Gastroesophageal sphincter (tissue), 4 donors: ENCODE measurements at regions not wholly inside any gene's neighbourhood (a gene's known extent, or its start where the extent isn't known, plus 50 kb on each side); places are given as distances from the start of the nearest gene placed in this dataset.

Experiments used
- ATAC-seq: fragments of 150-250 bp; one replicate; pipeline ENCODE4 v1.9.1; 2016; ENCODE audit warnings: mild to moderate bottlenecking, moderate library complexity
- H3K27ac ChIP-seq, 4 donors: fragments of 200-600 bp; sonication (generic) in 3 of 4; 1 replicate in 3 of 4; 2 replicates in 1 of 4; pipeline ENCODE4 v1.5.1; 2016 to 2019
- H3K27me3 ChIP-seq: fragments of 200-600 bp; sonication (generic); one replicate; pipeline ENCODE4 v1.5.1; 2019
- H3K36me3 ChIP-seq, 2 donors: fragments of 200-600 bp; sonication (generic); one replicate each; pipeline ENCODE4 v1.5.1; 2019; ENCODE audit warnings: control low read depth in 1 of 2
- H3K4me1 ChIP-seq, 3 donors: fragments of 200-600 bp; sonication (generic); 1 replicate in 2 of 3; 2 replicates in 1 of 3; pipeline ENCODE4 v1.5.1; 2016 to 2019; ENCODE audit warnings: control low read depth in 2 of 3
- H3K4me3 ChIP-seq, 2 donors: fragments of 200-600 bp; sonication (generic); one replicate each; pipeline ENCODE4 v1.5.1; 2019; ENCODE audit warnings: mild to moderate bottlenecking in 1 of 2, moderate library complexity in 1 of 2
- H3K9me3 ChIP-seq, 3 donors: fragments of 200-600 bp; sonication (generic); one replicate each; pipeline ENCODE4 v1.5.1; 2017 to 2019; ENCODE audit warnings: control low read depth in 2 of 3
- CTCF ChIP-seq, 4 experiments: fragments of 200-600 bp in 2 of 4; fragments of 450-650 bp in 2 of 4; sonication (generic) in 1 of 4; IDR thresholded peaks; one replicate each; pipeline ENCODE4 v1.5.1; 2017 to 2019; ENCODE audit warnings: antibody characterized with exemption in 4 of 4, mild to moderate bottlenecking in 2 of 4, moderate library complexity in 2 of 4
- EP300 ChIP-seq: sonication (generic); formaldehyde crosslinking; IDR thresholded peaks from one replicate; pipeline ENCODE4 v1.6.1; 2017; ENCODE audit warnings: antibody characterized with exemption, mild to moderate bottlenecking
- POLR2A ChIP-seq, 2 donors: fragments of 450-650 bp; IDR thresholded peaks; one replicate each; pipeline ENCODE4 v1.6.1; 2017; ENCODE audit warnings: antibody characterized with exemption in 2 of 2, mild to moderate bottlenecking in 2 of 2, moderate library complexity in 1 of 2
- POLR2AphosphoS5 ChIP-seq: sonication (generic); formaldehyde crosslinking; IDR thresholded peaks from one replicate; pipeline ENCODE4 v1.6.1; 2017; ENCODE audit warnings: antibody characterized with exemption
- WGBS, 2 donors: methylation state at CpG; one replicate each; pipeline ENCODE4 v1.1.5; 2018; ENCODE audit warnings: low coverage in 1 of 2; 5-methylcytosine and 5-hydroxymethylcytosine counted together

- no peak overlapping the region for H3K4me3 ChIP-seq
- no peak for TF ChIP-seq POLR2AphosphoS5
- no peak for TF ChIP-seq CTCF (IDR thresholded peaks at IDR 0.05)
- no peak for TF ChIP-seq EP300
- H3K27me3 ChIP-seq, result no peaks in the 10 kb centered on the region
- no peaks in the 10 kb centered on the region for H3K9me3 ChIP-seq
- no peak for ATAC-seq
- WGBS, 2 donors, result 39 to 55% methylated on average over 4 of the region's 4 CpGs
- peaks cover 0 to 30% (median 0%) of the 10 kb centered on the region in 3 donors for H3K4me1 ChIP-seq
- no peaks in the 10 kb centered on the region for H3K36me3 ChIP-seq
- no peak overlapping the region for H3K27ac ChIP-seq
Observed at GRCh38 chr15:25532269-25533140, 93.7 kb upstream of the UBE3A start.

GRCh38 chr15:25529774-25530173, 91.0 kb upstream of the UBE3A start:
- 76 to 83% methylated on average over 3 of the region's 3 CpGs for WGBS, 2 donors
- no peaks in the 10 kb centered on the region for H3K9me3 ChIP-seq

GRCh38 chr15:25527118-25527517, 88.3 kb upstream of the UBE3A start:
- Histone ChIP-seq H3K36me3 (no peaks in the 10 kb centered on the region), H3K27ac (no peak overlapping the region), H3K27me3 (no peaks in the 10 kb centered on the region), H3K4me1 (peaks cover 0 to 17% (median 0%) of the 10 kb centered on the region in 3 donors), H3K9me3 (no peaks in the 10 kb centered on the region), H3K4me3 (no peak overlapping the region)
- TF ChIP-seq CTCF (IDR thresholded peaks at IDR 0.05), result no peak
- TF ChIP-seq POLR2AphosphoS5, result no peak
- no peak for TF ChIP-seq POLR2A (IDR thresholded peaks at IDR 0.05)
- TF ChIP-seq EP300, result no peak
- WGBS, 2 donors, result 35 to 45% methylated on average over 3 of the region's 3 CpGs
- no peak for ATAC-seq

More at GRCh38 chr15:25529774-25530173, 91.0 kb upstream of the UBE3A start:
- H3K36me3 ChIP-seq, result no peaks in the 10 kb centered on the region
- H3K27ac ChIP-seq, result no peak overlapping the region
- ATAC-seq, result no peak
- H3K4me3 ChIP-seq, result no peak overlapping the region
- H3K27me3 ChIP-seq, result no peaks in the 10 kb centered on the region
- TF ChIP-seq POLR2AphosphoS5 (no peak), EP300 (no peak), CTCF (IDR thresholded peaks at IDR 0.05) (no peak), POLR2A (IDR thresholded peaks at IDR 0.05) (no peak)
- H3K4me1 ChIP-seq, result peaks cover 0 to 30% (median 0%) of the 10 kb centered on the region in 3 donors

GRCh38 chr15:25525741-25526140, 86.9 kb upstream of the UBE3A start:
- H3K4me1 ChIP-seq, result peaks cover 0 to 3% (median 0%) of the 10 kb centered on the region in 3 donors
- TF ChIP-seq POLR2AphosphoS5 (no peak), POLR2A (IDR thresholded peaks at IDR 0.05) (no peak), EP300 (no peak), CTCF (IDR thresholded peaks at IDR 0.05) (no peak)
- no peak for ATAC-seq
- no peak overlapping the region for H3K4me3 ChIP-seq
- no peaks in the 10 kb centered on the region for H3K9me3 ChIP-seq
- no peaks in the 10 kb centered on the region for H3K36me3 ChIP-seq
- no peaks in the 10 kb centered on the region for H3K27me3 ChIP-seq
- 58 to 72% methylated on average over 5 to 8 of the region's 8 CpGs for WGBS, 2 donors
- H3K27ac ChIP-seq, result no peak overlapping the region

GRCh38 chr15:25515633-25516032, 76.8 kb upstream of the UBE3A start:
- Histone ChIP-seq H3K36me3 (no peaks in the 10 kb centered on the region), H3K27ac (no peak overlapping the region), H3K4me1 (no peaks in the 10 kb centered on the region), H3K9me3 (no peaks in the 10 kb centered on the region), H3K4me3 (no peak overlapping the region), H3K27me3 (no peaks in the 10 kb centered on the region)
- 59 to 75% methylated on average over 3 to 5 of the region's 6 CpGs for WGBS, 2 donors
- no peak for ATAC-seq
- TF ChIP-seq POLR2A (IDR thresholded peaks at IDR 0.05), result no peak
- no peak for TF ChIP-seq POLR2AphosphoS5
- no peak for TF ChIP-seq CTCF (IDR thresholded peaks at IDR 0.05)
- no peak for TF ChIP-seq EP300
